ENCODE measurements at regions not wholly inside any gene's neighbourhood (a gene's known extent, or its start where the extent isn't known, plus 50 kb on each side); places are given as distances from the start of the nearest gene placed in this dataset.

DNA sequence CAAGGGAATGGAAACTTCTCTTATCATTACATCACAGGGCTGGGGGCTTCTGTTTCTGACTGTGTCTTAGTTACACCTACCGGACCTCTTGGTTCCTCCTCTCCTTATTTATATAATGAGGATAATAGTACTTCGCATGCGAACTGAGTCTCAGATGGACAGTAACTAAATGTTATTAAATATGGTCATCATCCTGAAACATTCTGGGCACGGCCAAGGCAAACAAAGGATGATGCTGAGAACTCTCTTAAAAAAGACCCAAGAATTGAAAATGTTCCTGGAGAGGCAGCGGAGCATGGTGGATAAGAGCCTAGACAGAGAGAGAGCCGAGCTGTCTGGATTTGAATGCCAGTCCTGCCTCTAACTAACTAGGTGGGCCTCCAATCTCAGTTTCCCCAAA is 119.8 kb upstream of the SASH1 start:
- Histone ChIP-seq H3K4me2 (ENCODE audit: insufficient read depth in 1 of 2, low read depth in 2 of 2, low read length in 2 of 2) (no peak overlapping the region), H3K79me1 (ENCODE audit: low read depth, low read length) (no peaks in the 10 kb centered on the region), H3K18ac (ENCODE audit: extremely low read depth, low read length) (no peak overlapping the region), H4K20me1 (replicated peaks in 1 of 2; ENCODE audit: control insufficient read depth in 1 of 2, insufficient read depth in 2 of 2, low read length in 2 of 2) (no peaks in the 10 kb centered on the region), H2BK20ac (ENCODE audit: low read length) (no peak overlapping the region), H2BK12ac (ENCODE audit: low read depth, low read length) (no peak overlapping the region), H4K91ac (replicated peaks; ENCODE audit: insufficient read length, low read length) (no peak overlapping the region), H3K9me3 (ENCODE audit: insufficient read depth in 2 of 2, low read depth in 1 of 2, low read length in 1 of 2) (no peaks in the 10 kb centered on the region), H3K23me2 (ENCODE audit: low read depth, low read length) (no peaks in the 10 kb centered on the region), H4K8ac (ENCODE audit: extremely low read depth, insufficient read depth, low read length) (no peak overlapping the region), H3K27me3 (replicated peaks in 1 of 4; ENCODE audit: control insufficient read depth in 3 of 4, extremely low read depth in 1 of 4, insufficient read depth in 3 of 4, low read length in 3 of 4) (no peaks in the 10 kb centered on the region), H3K4ac (replicated peaks; ENCODE audit: insufficient read length, low read depth, low read length) (no peak overlapping the region), H3K4me1 (replicated peaks in 1 of 4; ENCODE audit: control insufficient read depth in 3 of 4, insufficient read depth in 4 of 4, low read length in 3 of 4) (peaks cover 0 to 6% (median 2%) of the 10 kb centered on the region in 4 experiments; a peak in 3 of 7 replicates), H3K4me3 (ENCODE audit: extremely low read depth in 1 of 4, insufficient read depth in 2 of 4, low read depth in 3 of 4, low read length in 4 of 4) (no peak overlapping the region), H2BK5ac (ENCODE audit: low read depth, low read length) (no peak overlapping the region), H3K14ac (ENCODE audit: insufficient read length) (no peak overlapping the region), H2BK15ac (ENCODE audit: low read length) (no peak overlapping the region), H3K23ac (ENCODE audit: insufficient read length) (no peak overlapping the region), H3K9ac (replicated peaks in 1 of 4; ENCODE audit: extremely low read depth in 1 of 4, low read depth in 3 of 4, low read length in 3 of 4) (no peak overlapping the region), H3K27ac (ENCODE audit: low read depth, low read length) (no peak overlapping the region), H3K79me2 (ENCODE audit: control insufficient read depth in 1 of 2, insufficient read depth in 2 of 2, low read length in 2 of 2) (no peaks in the 10 kb centered on the region), H3K36me3 (ENCODE audit: control insufficient read depth in 2 of 4, insufficient read depth in 4 of 4, low read length in 3 of 4) (no peaks in the 10 kb centered on the region), H4K5ac (ENCODE audit: insufficient read length, low read depth, low read length) (no peak overlapping the region), H2AK5ac (ENCODE audit: low read depth, low read length) (no peak overlapping the region), H2BK120ac (replicated peaks; ENCODE audit: low read depth, low read length) (no peak overlapping the region), H2AFZ (ENCODE audit: low read length) (no peak overlapping the region), H3K56ac (replicated peaks; ENCODE audit: insufficient read length, low read depth, low read length) (no peak overlapping the region)
- no peak for FAIRE-seq
- TF ChIP-seq GABPA (IDR thresholded peaks at IDR 0.05; ENCODE audit: borderline replicate concordance, insufficient read depth, low read length) (no peak), TBP (IDR thresholded peaks at IDR 0.05; ENCODE audit: low read depth, low read length) (no peak), SRF (IDR thresholded peaks at IDR 0.05; ENCODE audit: low read depth, low read length) (no peak), POLR2A (IDR thresholded peaks at IDR 0.05; ENCODE audit: control extremely low read depth in 1 of 2, low read depth in 2 of 2, low read length in 2 of 2) (no peak), BCL11A (IDR thresholded peaks at IDR 0.05; ENCODE audit: low read depth in 2 of 2, low read length in 2 of 2) (no peak)
- TF ChIP-seq, protein P1, sequence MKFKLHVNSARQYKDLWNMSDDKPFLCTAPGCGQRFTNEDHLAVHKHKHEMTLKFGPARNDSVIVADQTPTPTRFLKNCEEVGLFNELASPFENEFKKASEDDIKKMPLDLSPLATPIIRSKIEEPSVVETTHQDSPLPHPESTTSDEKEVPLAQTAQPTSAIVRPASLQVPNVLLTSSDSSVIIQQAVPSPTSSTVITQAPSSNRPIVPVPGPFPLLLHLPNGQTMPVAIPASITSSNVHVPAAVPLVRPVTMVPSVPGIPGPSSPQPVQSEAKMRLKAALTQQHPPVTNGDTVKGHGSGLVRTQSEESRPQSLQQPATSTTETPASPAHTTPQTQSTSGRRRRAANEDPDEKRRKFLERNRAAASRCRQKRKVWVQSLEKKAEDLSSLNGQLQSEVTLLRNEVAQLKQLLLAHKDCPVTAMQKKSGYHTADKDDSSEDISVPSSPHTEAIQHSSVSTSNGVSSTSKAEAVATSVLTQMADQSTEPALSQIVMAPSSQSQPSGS (IDR thresholded peaks at IDR 0.05; ENCODE audit: low read length): no peak
- DNase-seq (ENCODE audit: low read depth in 1 of 2, low spot score in 2 of 2): no peak
- ChIA-PET CTCF (ENCODE audit: partially characterized antibody) (interaction anchor here (1.1 to 2.1 kb wide), 3 partner anchors 43 to 808 kb away, joined by 3 to 8 read pairs (median 7); no protein-coding TSS in a partner anchor), POLR2A (ENCODE audit: partially characterized antibody) (interaction anchor here (0.6 kb wide), 1 partner anchor 87 kb away, joined by 3 read pairs; no protein-coding TSS in a partner anchor)
- WGBS, 2 experiments (ENCODE audit: extremely low coverage in 1 of 2, insufficient coverage in 1 of 2, insufficient read length in 1 of 2, insufficient replicate concordance in 2 of 2, low coverage in 1 of 2, low lambda C conversion rate in 2 of 2, missing lambda C conversion rate in 1 of 2): 76% methylated on average over 6 of the region's 6 CpGs; no CpG with 5 or more reads in 1 of the 2 experiments

Measured in H1 (cell line).